Lung (tissue), 11 donors: ENCODE measurements at regions not wholly inside any gene's neighbourhood (a gene's known extent, or its start where the extent isn't known, plus 50 kb on each side); places are given as distances from the start of the nearest gene placed in this dataset.

Source experiments
- ATAC-seq: fragments of 200-7000 bp; cut with Tn5 transposase; one replicate; pipeline ENCODE4 v1.9.1; 2020; ENCODE audit warnings: moderate number of reproducible peaks; ENCODE audit not compliant: insufficient read depth, low FRiP score
- DNase-seq, 3 donors: peaks; one replicate each; pipeline ENCODE4 v3.0.0-alpha.2; 2013 to 2017
- H3K27ac ChIP-seq, 2 donors: one replicate each; pipeline ENCODE4 v1.5.1; 2013; ENCODE audit warnings: mild to moderate bottlenecking in 2 of 2, moderate library complexity in 2 of 2, control low read depth in 1 of 2, inconsistent platforms in 1 of 2, low read depth in 1 of 2, low read length in 1 of 2
- H3K27me3 ChIP-seq, 3 donors: one replicate each; pipeline ENCODE4 v1.5.1; 2013; ENCODE audit warnings: low read length in 2 of 3; ENCODE audit not compliant: control insufficient read depth in 3 of 3, insufficient read depth in 3 of 3
- H3K36me3 ChIP-seq, 4 donors: one replicate each; pipeline ENCODE4 v1.5.1; 2013; ENCODE audit warnings: low read length in 4 of 4, mild to moderate bottlenecking in 1 of 4, moderate library complexity in 1 of 4; ENCODE audit not compliant: control insufficient read depth in 4 of 4, insufficient read depth in 4 of 4
- H3K4me1 ChIP-seq, 5 donors: one replicate each; pipeline ENCODE4 v1.5.1; 2013; ENCODE audit warnings: low read length in 5 of 5, mild to moderate bottlenecking in 2 of 5, moderate library complexity in 1 of 5; ENCODE audit not compliant: control insufficient read depth in 5 of 5, insufficient read depth in 5 of 5
- H3K4me3 ChIP-seq: one replicate; pipeline ENCODE4 v1.5.1; 2013; ENCODE audit warnings: mild to moderate bottlenecking, control low read depth, moderate library complexity
- H3K9ac ChIP-seq, 2 donors: one replicate each; pipeline ENCODE4 v1.5.1; 2013; ENCODE audit warnings: low read length in 2 of 2, control low read depth in 1 of 2; ENCODE audit not compliant: insufficient read depth in 1 of 2
- H3K9me3 ChIP-seq, 4 donors: one replicate each; pipeline ENCODE4 v1.5.1; 2013; ENCODE audit warnings: low read length in 3 of 4, mild to moderate bottlenecking in 1 of 4, moderate library complexity in 1 of 4; ENCODE audit not compliant: control insufficient read depth in 4 of 4, insufficient read depth in 3 of 4
- WGBS, 2 donors: extraction: QIAGEN DNeasy Blood & Tissue Kit; methylation state at CpG; one replicate each; pipeline ENCODE4 v1.1.7; 2013; 5-methylcytosine and 5-hydroxymethylcytosine counted together
- TF ChIP-seq, protein P1 (sequence below): IDR thresholded peaks from 2 replicates; pipeline ENCODE4 v1.5.1; 2012; ENCODE audit warnings: mild to moderate bottlenecking; ENCODE audit errors: control extremely low read depth, extremely low read depth
- donor health status: control.
- donor health status: control.
- donor health status: Bipolar disorder and iron deficiency.
- donor health status: healthy.
- donor health status: DM: yes; HTN: yes; CAD: no.

GRCh38 chr5:113789769-113790168 lies 276.3 kb downstream of the YTHDC2 start:
- H3K27ac ChIP-seq: no peak overlapping the region
- DNase-seq: no peak
- H3K4me1 ChIP-seq: no peaks in the 10 kb centered on the region
- H3K9ac ChIP-seq: no peak overlapping the region
- TF ChIP-seq, protein P1, sequence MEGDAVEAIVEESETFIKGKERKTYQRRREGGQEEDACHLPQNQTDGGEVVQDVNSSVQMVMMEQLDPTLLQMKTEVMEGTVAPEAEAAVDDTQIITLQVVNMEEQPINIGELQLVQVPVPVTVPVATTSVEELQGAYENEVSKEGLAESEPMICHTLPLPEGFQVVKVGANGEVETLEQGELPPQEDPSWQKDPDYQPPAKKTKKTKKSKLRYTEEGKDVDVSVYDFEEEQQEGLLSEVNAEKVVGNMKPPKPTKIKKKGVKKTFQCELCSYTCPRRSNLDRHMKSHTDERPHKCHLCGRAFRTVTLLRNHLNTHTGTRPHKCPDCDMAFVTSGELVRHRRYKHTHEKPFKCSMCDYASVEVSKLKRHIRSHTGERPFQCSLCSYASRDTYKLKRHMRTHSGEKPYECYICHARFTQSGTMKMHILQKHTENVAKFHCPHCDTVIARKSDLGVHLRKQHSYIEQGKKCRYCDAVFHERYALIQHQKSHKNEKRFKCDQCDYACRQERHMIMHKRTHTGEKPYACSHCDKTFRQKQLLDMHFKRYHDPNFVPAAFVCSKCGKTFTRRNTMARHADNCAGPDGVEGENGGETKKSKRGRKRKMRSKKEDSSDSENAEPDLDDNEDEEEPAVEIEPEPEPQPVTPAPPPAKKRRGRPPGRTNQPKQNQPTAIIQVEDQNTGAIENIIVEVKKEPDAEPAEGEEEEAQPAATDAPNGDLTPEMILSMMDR: no peak
- no peak overlapping the region for H3K4me3 ChIP-seq
- no peaks in the 10 kb centered on the region for H3K36me3 ChIP-seq
- ATAC-seq: no peak
- 87 to 90% methylated on average over 3 of the region's 3 CpGs for WGBS, 2 donors
- no peaks in the 10 kb centered on the region for H3K9me3 ChIP-seq
- H3K27me3 ChIP-seq: no peaks in the 10 kb centered on the region

DNA sequence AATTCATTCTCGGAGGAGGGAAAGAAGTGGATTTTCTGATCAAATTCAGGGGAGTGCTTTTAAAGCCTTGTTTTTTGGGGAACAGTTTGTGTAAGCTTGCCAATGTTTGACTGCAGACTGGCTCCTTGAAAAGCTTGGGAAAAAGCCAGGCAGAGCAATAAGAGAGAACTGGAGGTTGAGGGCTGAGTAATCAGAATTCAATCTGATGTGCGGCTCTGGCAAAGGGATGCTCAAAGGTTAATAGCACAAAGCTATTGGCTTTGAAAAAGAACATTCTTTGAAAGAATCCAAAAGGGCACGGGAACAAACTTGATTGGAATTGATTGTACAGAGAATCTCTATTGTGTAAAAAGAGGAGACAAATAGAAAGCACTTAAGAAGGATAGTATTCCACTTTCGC lies 279.3 kb downstream of the YTHDC2 start:
- TF ChIP-seq, protein P1: no peak
- no peak for ATAC-seq
- 78 to 86% methylated on average over 4 of the region's 4 CpGs for WGBS, 2 donors

GRCh38 chr5:113794981-113795380 lies 281.5 kb downstream of the YTHDC2 start:
- no peaks in the 10 kb centered on the region for H3K9me3 ChIP-seq
- H3K27ac ChIP-seq: no peak overlapping the region
- H3K9ac ChIP-seq: no peak overlapping the region
- ATAC-seq (no peak), DNase-seq (no peak)
- H3K27me3 ChIP-seq: no peaks in the 10 kb centered on the region
- 88 to 90% methylated on average over 1 of the region's 1 CpG for WGBS, 2 donors
- no peak overlapping the region for H3K4me3 ChIP-seq
- TF ChIP-seq, protein P1: no peak
- H3K4me1 ChIP-seq: no peaks in the 10 kb centered on the region
- no peaks in the 10 kb centered on the region for H3K36me3 ChIP-seq

More for the DNA sequence above, 279.3 kb downstream of the YTHDC2 start:
- Histone ChIP-seq H3K27ac (no peak overlapping the region), H3K27me3 (no peaks in the 10 kb centered on the region), H3K4me1 (no peaks in the 10 kb centered on the region), H3K9me3 (no peaks in the 10 kb centered on the region), H3K36me3 (no peaks in the 10 kb centered on the region), H3K4me3 (no peak overlapping the region), H3K9ac (no peak overlapping the region)
- no peak for DNase-seq

DNA sequence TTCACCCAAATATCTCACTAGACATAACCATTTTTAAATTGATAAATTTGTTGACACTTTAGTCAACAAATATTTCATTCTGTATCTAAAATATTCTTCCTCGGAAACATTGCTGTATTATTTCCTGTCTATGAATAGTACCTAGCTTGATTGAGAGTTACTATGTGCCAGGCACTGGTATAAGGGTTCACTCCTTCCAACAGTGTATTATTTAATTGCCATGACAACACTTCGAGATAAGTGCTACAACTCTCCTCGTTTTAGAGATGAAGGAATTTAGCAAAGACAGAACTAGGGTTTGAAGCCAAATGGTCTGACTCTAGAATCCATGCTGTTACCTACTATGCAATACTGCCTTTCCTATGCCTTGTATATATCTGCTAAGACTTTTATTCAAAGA lies 287.2 kb downstream of the YTHDC2 start:
- no peak overlapping the region for H3K9ac ChIP-seq
- no peaks in the 10 kb centered on the region for H3K36me3 ChIP-seq
- H3K27ac ChIP-seq: no peak overlapping the region
- ATAC-seq (no peak), DNase-seq (peak in 1 of 3 donors; percentile 13)
- no peaks in the 10 kb centered on the region for H3K9me3 ChIP-seq
- H3K4me3 ChIP-seq: no peak overlapping the region
- WGBS, 2 donors: 46 to 62% methylated on average over 3 of the region's 3 CpGs
- H3K27me3 ChIP-seq: no peaks in the 10 kb centered on the region
- TF ChIP-seq, protein P1: no peak
- no peaks in the 10 kb centered on the region for H3K4me1 ChIP-seq
